ENCODE measurements at regions not wholly inside any gene's neighbourhood (a gene's known extent, or its start where the extent isn't known, plus 50 kb on each side); places are given as distances from the start of the nearest gene placed in this dataset.

DNA sequence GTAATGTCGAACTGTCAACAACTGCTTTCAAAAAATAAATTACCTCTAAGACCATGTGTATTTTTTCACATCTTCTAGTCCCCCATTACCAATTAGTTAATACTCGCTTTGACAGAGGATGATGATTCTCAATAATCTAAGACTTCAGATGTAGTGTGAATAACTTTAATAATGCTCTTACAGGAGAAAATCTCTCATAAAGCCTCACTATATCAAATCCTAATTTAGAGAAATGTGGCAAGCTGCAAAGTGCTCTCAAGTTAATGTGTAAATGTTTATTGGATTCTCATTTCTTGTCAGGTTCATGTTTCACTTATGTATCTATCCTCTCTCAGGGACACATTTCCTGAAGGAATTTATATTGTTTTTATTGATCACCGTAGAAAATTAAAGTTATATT lies 223.9 kb downstream of the CDH7 start:
- no peak for ATAC-seq (ENCODE audit: low read depth in 2 of 2)
- no peak for DNase-seq
- Histone ChIP-seq H3K4me1 (ENCODE audit: control insufficient read depth, insufficient read depth, low read length, poor library complexity, severe bottlenecking) (no peaks in the 10 kb centered on the region), H3K27me3 (ENCODE audit: control insufficient read depth, insufficient read depth, low read length) (no peaks in the 10 kb centered on the region), H3K27ac (ENCODE audit: insufficient read depth, low read length, poor library complexity, severe bottlenecking) (no peak overlapping the region), H3K9me3 (ENCODE audit: control insufficient read depth in 2 of 2, low read length in 2 of 2) (peaks cover 3% of the 10 kb centered on the region in 2 experiments), H3K36me3 (ENCODE audit: control insufficient read depth, insufficient read depth, low read length) (no peaks in the 10 kb centered on the region), H3K4me3 (ENCODE audit: low read depth, low read length) (no peak overlapping the region)
- Mint-ChIP-seq H3K27ac (no peak overlapping the region), H3K4me3 (no peak overlapping the region), H3K4me1 (no peaks in the 10 kb centered on the region), H3K27me3 (no peaks in the 10 kb centered on the region), H3K9me3 (peaks cover 3 to 35% (median 7%) of the 10 kb centered on the region in 7 donors), H3K36me3 (no peaks in the 10 kb centered on the region)

DNA sequence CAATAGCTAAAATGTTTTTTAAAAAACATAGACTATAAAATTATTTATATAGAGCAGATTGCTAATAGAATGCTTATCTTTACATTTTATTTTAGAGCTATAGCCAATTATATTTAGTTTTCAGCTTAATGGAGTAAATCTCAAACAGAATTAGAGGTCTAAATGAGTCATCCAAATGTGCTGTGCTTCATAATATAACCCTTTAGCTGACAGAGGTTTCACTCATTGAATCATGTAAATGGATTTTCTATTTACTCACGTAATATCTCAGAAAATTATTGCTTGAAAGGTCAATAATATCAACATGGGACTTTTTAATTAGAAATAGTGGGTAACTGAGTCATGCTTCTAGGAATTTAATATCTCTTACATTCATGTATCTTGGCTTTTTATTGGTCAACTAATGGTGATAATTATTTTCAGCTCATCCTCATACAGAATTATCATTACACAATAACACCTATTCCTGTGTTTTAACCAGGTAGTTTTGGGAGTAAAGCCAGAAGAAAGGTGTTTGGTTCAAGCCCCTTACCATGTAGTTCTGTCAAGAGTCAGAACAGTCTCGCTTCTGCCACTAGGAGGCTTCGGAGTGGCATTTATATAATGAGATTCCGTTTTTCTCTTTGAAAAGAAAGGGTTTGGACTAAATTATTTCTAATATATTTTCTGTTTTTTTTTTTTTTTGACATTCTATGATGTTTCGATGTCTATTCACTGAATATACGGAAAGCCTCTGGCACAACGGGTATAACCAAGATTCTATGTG lies 217.6 kb downstream of the CDH7 start:
- Mint-ChIP-seq H3K4me3 (no peak overlapping the region), H3K27ac (no peak overlapping the region), H3K9me3 (peaks cover 2 to 21% (median 8%) of the 10 kb centered on the region in 7 donors), H3K36me3 (no peaks in the 10 kb centered on the region), H3K27me3 (no peaks in the 10 kb centered on the region), H3K4me1 (no peaks in the 10 kb centered on the region)
- no peaks in the 10 kb centered on the region for H3K4me1 ChIP-seq (ENCODE audit: control insufficient read depth, insufficient read depth, low read length, poor library complexity, severe bottlenecking)
- DNase-seq = no peak
- peaks cover 0 to 2% of the 10 kb centered on the region in 2 experiments for H3K9me3 ChIP-seq (ENCODE audit: control insufficient read depth in 2 of 2, low read length in 2 of 2)
- ATAC-seq (ENCODE audit: low read depth in 2 of 2) = no peak
- no peaks in the 10 kb centered on the region for H3K27me3 ChIP-seq (ENCODE audit: control insufficient read depth, insufficient read depth, low read length)
- H3K36me3 ChIP-seq (ENCODE audit: control insufficient read depth, insufficient read depth, low read length) = no peaks in the 10 kb centered on the region
- no peak overlapping the region for H3K27ac ChIP-seq (ENCODE audit: insufficient read depth, low read length, poor library complexity, severe bottlenecking)
- no peak overlapping the region for H3K4me3 ChIP-seq (ENCODE audit: low read depth, low read length)

DNA sequence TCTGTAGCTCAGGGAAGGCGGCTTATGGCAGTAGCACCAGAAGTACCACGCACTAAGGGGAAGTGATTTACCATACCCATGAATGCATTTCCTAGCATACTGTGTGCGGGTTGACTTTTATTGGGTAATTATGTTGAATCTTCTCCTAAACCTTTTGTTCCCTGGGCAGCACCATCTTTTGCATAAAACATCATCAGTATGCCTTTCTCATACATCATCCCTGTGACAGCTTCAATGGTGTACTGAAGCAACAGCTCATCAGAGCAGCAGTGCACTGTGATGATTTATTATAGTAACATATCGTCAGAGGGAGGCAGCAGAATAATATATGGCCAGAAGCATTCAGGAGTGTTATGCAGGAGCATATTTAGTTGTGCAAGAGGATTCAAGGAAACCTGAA lies 204.9 kb downstream of the CDH7 start:
- Mint-ChIP-seq H3K4me3 (no peak overlapping the region), H3K27ac (no peak overlapping the region), H3K9me3 (peaks cover 0 to 28% (median 7%) of the 10 kb centered on the region in 7 donors), H3K36me3 (no peaks in the 10 kb centered on the region), H3K27me3 (no peaks in the 10 kb centered on the region), H3K4me1 (no peaks in the 10 kb centered on the region)
- Histone ChIP-seq H3K4me1 (ENCODE audit: control insufficient read depth, insufficient read depth, low read length, poor library complexity, severe bottlenecking) (no peaks in the 10 kb centered on the region), H3K27ac (ENCODE audit: insufficient read depth, low read length, poor library complexity, severe bottlenecking) (no peak overlapping the region), H3K27me3 (ENCODE audit: control insufficient read depth, insufficient read depth, low read length) (no peaks in the 10 kb centered on the region), H3K36me3 (ENCODE audit: control insufficient read depth, insufficient read depth, low read length) (no peaks in the 10 kb centered on the region), H3K9me3 (ENCODE audit: control insufficient read depth in 2 of 2, low read length in 2 of 2) (peaks cover 0 to 5% of the 10 kb centered on the region in 2 experiments), H3K4me3 (ENCODE audit: low read depth, low read length) (no peak overlapping the region)
- no peak for ATAC-seq (ENCODE audit: low read depth in 2 of 2)
- DNase-seq = no peak

DNA sequence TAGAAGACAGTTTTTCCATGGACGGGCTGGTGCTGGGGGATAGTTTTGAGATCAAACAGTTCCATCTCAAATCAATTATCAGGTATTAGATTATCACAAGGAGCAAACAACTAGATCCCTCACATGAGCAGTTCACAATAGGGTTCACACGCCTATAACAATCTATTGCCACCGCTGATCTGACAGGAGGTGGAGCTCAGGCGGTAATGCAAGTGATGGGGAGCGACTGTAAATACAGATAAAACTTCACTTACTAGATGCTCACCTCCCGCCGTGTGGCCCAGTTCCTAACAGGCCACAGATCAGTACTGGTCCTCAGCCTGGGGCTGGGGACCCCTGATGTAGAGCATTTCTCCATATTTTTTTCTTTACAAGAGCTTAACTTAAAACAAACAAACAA lies 203.6 kb downstream of the CDH7 start:
- no peaks in the 10 kb centered on the region for H3K36me3 Mint-ChIP-seq
- no peaks in the 10 kb centered on the region for H3K36me3 ChIP-seq (ENCODE audit: control insufficient read depth, insufficient read depth, low read length)
- H3K27me3 Mint-ChIP-seq = no peaks in the 10 kb centered on the region
- DNase-seq (no peak), ATAC-seq (ENCODE audit: low read depth in 2 of 2) (no peak)
- no peak overlapping the region for H3K4me3 Mint-ChIP-seq
- H3K27me3 ChIP-seq (ENCODE audit: control insufficient read depth, insufficient read depth, low read length) = no peaks in the 10 kb centered on the region
- no peak overlapping the region for H3K27ac ChIP-seq (ENCODE audit: insufficient read depth, low read length, poor library complexity, severe bottlenecking)
- H3K4me1 ChIP-seq (ENCODE audit: control insufficient read depth, insufficient read depth, low read length, poor library complexity, severe bottlenecking) = no peaks in the 10 kb centered on the region
- no peak overlapping the region for H3K27ac Mint-ChIP-seq
- H3K9me3 Mint-ChIP-seq = peaks cover 0 to 25% (median 6%) of the 10 kb centered on the region in 7 donors
- H3K4me1 Mint-ChIP-seq = no peaks in the 10 kb centered on the region
- H3K9me3 ChIP-seq (ENCODE audit: control insufficient read depth in 2 of 2, low read length in 2 of 2) = no peaks in the 10 kb centered on the region
- H3K4me3 ChIP-seq (ENCODE audit: low read depth, low read length) = no peak overlapping the region

GRCh38 chr18:65946777-65947176 lies 196.0 kb downstream of the CDH7 start:
- no peak overlapping the region for H3K4me3 Mint-ChIP-seq
- no peak for ATAC-seq (ENCODE audit: low read depth in 2 of 2)

DNA sequence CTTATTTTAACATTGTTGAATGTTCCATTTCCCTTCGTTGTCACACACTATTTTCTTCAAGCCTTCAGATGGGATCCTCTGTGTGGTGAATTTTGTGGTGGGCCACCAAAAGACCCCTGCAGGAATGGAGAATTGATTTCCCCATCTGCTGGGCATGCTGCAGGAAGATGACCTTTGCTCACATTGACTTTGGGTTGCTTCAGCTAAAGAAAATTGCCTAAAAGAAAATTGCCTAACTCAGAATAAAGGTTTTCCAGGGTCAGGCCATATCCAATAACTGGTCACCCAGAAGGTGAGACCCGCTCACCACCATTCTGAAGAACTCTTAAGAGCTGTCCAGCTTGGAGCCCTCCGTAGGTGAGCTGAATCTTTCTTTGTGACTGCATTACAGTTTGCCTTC lies 192.5 kb downstream of the CDH7 start:
- Mint-ChIP-seq H3K27me3 (no peaks in the 10 kb centered on the region), H3K4me3 (no peak overlapping the region), H3K36me3 (no peaks in the 10 kb centered on the region), H3K4me1 (no peaks in the 10 kb centered on the region), H3K27ac (no peak overlapping the region), H3K9me3 (peaks cover 0 to 17% (median 5%) of the 10 kb centered on the region in 7 donors)
- DNase-seq (no peak), ATAC-seq (ENCODE audit: low read depth in 2 of 2) (no peak)
- Histone ChIP-seq H3K36me3 (ENCODE audit: control insufficient read depth, insufficient read depth, low read length) (no peaks in the 10 kb centered on the region), H3K27ac (ENCODE audit: insufficient read depth, low read length, poor library complexity, severe bottlenecking) (no peak overlapping the region), H3K9me3 (ENCODE audit: control insufficient read depth in 2 of 2, low read length in 2 of 2) (peaks cover 0 to 3% of the 10 kb centered on the region in 2 experiments), H3K4me1 (ENCODE audit: control insufficient read depth, insufficient read depth, low read length, poor library complexity, severe bottlenecking) (no peaks in the 10 kb centered on the region), H3K4me3 (ENCODE audit: low read depth, low read length) (no peak overlapping the region), H3K27me3 (ENCODE audit: control insufficient read depth, insufficient read depth, low read length) (no peaks in the 10 kb centered on the region)

More at GRCh38 chr18:65946777-65947176, 196.0 kb downstream of the CDH7 start:
- Mint-ChIP-seq H3K27ac (no peak overlapping the region), H3K36me3 (no peaks in the 10 kb centered on the region), H3K27me3 (no peaks in the 10 kb centered on the region), H3K4me1 (no peaks in the 10 kb centered on the region), H3K9me3 (peaks cover 0 to 13% (median 5%) of the 10 kb centered on the region in 7 donors)
- no peak for DNase-seq
- no peaks in the 10 kb centered on the region for H3K4me1 ChIP-seq (ENCODE audit: control insufficient read depth, insufficient read depth, low read length, poor library complexity, severe bottlenecking)
- no peaks in the 10 kb centered on the region for H3K9me3 ChIP-seq (ENCODE audit: control insufficient read depth in 2 of 2, low read length in 2 of 2)
- no peak overlapping the region for H3K4me3 ChIP-seq (ENCODE audit: low read depth, low read length)
- no peak overlapping the region for H3K27ac ChIP-seq (ENCODE audit: insufficient read depth, low read length, poor library complexity, severe bottlenecking)
- no peaks in the 10 kb centered on the region for H3K36me3 ChIP-seq (ENCODE audit: control insufficient read depth, insufficient read depth, low read length)
- no peaks in the 10 kb centered on the region for H3K27me3 ChIP-seq (ENCODE audit: control insufficient read depth, insufficient read depth, low read length)

DNA sequence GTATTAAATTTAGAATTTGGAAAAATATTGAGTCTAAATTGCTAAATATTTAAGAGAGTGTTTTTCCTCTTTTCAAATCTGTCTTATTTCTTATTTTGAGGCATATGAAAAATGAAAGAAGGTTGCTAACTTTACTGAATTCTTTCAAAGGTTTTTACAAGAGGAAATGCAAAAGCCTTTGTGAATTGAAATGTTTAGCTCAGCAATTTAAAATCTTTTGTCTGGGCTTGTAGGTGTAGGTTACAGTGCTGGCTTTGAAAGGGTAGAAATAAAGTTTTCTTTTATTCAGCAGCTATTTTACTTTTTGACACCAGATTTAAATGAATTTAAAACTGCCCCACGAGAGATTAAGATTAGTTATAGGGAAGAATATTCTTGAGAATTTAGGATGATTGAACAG lies 192.0 kb downstream of the CDH7 start:
- Mint-ChIP-seq H3K4me1 (no peaks in the 10 kb centered on the region), H3K4me3 (no peak overlapping the region), H3K9me3 (peaks cover 0 to 17% (median 4%) of the 10 kb centered on the region in 7 donors), H3K27ac (no peak overlapping the region), H3K27me3 (no peaks in the 10 kb centered on the region), H3K36me3 (no peaks in the 10 kb centered on the region)
- no peak for ATAC-seq (ENCODE audit: low read depth in 2 of 2)
- DNase-seq = no peak
- Histone ChIP-seq H3K4me3 (ENCODE audit: low read depth, low read length) (no peak overlapping the region), H3K36me3 (ENCODE audit: control insufficient read depth, insufficient read depth, low read length) (no peaks in the 10 kb centered on the region), H3K4me1 (ENCODE audit: control insufficient read depth, insufficient read depth, low read length, poor library complexity, severe bottlenecking) (no peaks in the 10 kb centered on the region), H3K27ac (ENCODE audit: insufficient read depth, low read length, poor library complexity, severe bottlenecking) (no peak overlapping the region), H3K27me3 (ENCODE audit: control insufficient read depth, insufficient read depth, low read length) (no peaks in the 10 kb centered on the region), H3K9me3 (ENCODE audit: control insufficient read depth in 2 of 2, low read length in 2 of 2) (peaks cover under 1 to 6% of the 10 kb centered on the region in 2 experiments)

- Mint-ChIP-seq H3K9me3 (peaks cover 0 to 17% (median 5%) of the 10 kb centered on the region in 7 donors), H3K4me1 (no peaks in the 10 kb centered on the region), H3K4me3 (no peak overlapping the region), H3K27ac (no peak overlapping the region), H3K27me3 (no peaks in the 10 kb centered on the region), H3K36me3 (no peaks in the 10 kb centered on the region)
- H3K36me3 ChIP-seq (ENCODE audit: control insufficient read depth, insufficient read depth, low read length) = no peaks in the 10 kb centered on the region
- H3K27ac ChIP-seq (ENCODE audit: insufficient read depth, low read length, poor library complexity, severe bottlenecking) = no peak overlapping the region
- H3K9me3 ChIP-seq (ENCODE audit: control insufficient read depth in 2 of 2, low read length in 2 of 2) = peaks cover 6% of the 10 kb centered on the region in 2 experiments
- no peak for DNase-seq
- no peak overlapping the region for H3K4me3 ChIP-seq (ENCODE audit: low read depth, low read length)
- H3K4me1 ChIP-seq (ENCODE audit: control insufficient read depth, insufficient read depth, low read length, poor library complexity, severe bottlenecking) = no peaks in the 10 kb centered on the region
- no peaks in the 10 kb centered on the region for H3K27me3 ChIP-seq (ENCODE audit: control insufficient read depth, insufficient read depth, low read length)
- no peak for ATAC-seq (ENCODE audit: low read depth in 2 of 2)
Measured at GRCh38 chr18:65942104-65942503, 191.3 kb downstream of the CDH7 start.

Data from CD4-positive, CD25-positive, alpha-beta regulatory T cell (primary cell).